Breast epithelium (tissue), 4 donors: ENCODE measurements at regions not wholly inside any gene's neighbourhood (a gene's known extent, or its start where the extent isn't known, plus 50 kb on each side); places are given as distances from the start of the nearest gene placed in this dataset.

Source experiments
- DNase-seq, 2 donors: peaks; one replicate each; pipeline ENCODE4 v3.0.0-alpha.2; 2019; ENCODE audit warnings: low spot score in 2 of 2
- H3K27ac ChIP-seq, 2 donors: fragments of 200-600 bp; sonication (generic) in 1 of 2; one replicate each; pipeline ENCODE4 v1.5.1; 2016 to 2019; ENCODE audit warnings: mild to moderate bottlenecking in 1 of 2
- H3K27me3 ChIP-seq, 2 donors: fragments of 200-600 bp; sonication (generic) in 1 of 2; one replicate each; pipeline versions ENCODE4 v1.5.1 to v1.6.0; 2017 to 2019; ENCODE audit warnings: control low read depth in 1 of 2, mild to moderate bottlenecking in 1 of 2
- H3K36me3 ChIP-seq: fragments of 200-600 bp; one replicate; pipeline ENCODE4 v1.5.1; 2019
- H3K4me1 ChIP-seq, 2 donors: fragments of 200-600 bp; sonication (generic); one replicate each; pipeline ENCODE4 v1.5.1; 2016 to 2019; ENCODE audit warnings: control low read depth in 1 of 2
- H3K4me3 ChIP-seq, 3 donors: fragments of 200-600 bp; sonication (generic); 1 replicate in 2 of 3; 2 replicates in 1 of 3; pipeline ENCODE4 v1.5.1; 2016 to 2019; ENCODE audit warnings: mild to moderate bottlenecking in 3 of 3, moderate library complexity in 2 of 3
- H3K9me3 ChIP-seq, 2 donors: fragments of 200-600 bp; sonication (generic) in 1 of 2; one replicate each; pipeline ENCODE4 v1.5.1; 2016 to 2019; ENCODE audit warnings: control low read depth in 1 of 2
- POLR2A ChIP-seq: fragments of 450-650 bp; IDR thresholded peaks from one replicate; pipeline ENCODE4 v1.6.1; 2016; ENCODE audit warnings: antibody characterized with exemption, mild to moderate bottlenecking, moderate library complexity
- POLR2AphosphoS5 ChIP-seq, 3 donors: sonication (generic); formaldehyde crosslinking; IDR thresholded peaks; one replicate each; pipeline ENCODE4 v1.6.1; 2017; ENCODE audit warnings: antibody characterized with exemption in 3 of 3
- intact Hi-C: fragments of 100-400 bp; cut with DNase I; formaldehyde crosslinking; loops from one replicate; pipeline ENCODE4 v1.15.1; 2023; ENCODE audit warnings: low total_unique reads
- TF ChIP-seq, protein P1 (sequence below), 3 donors: fragments of 450-650 bp; IDR thresholded peaks; one replicate each; pipeline ENCODE4 v1.5.1; 2016 to 2017; ENCODE audit warnings: antibody characterized with exemption in 3 of 3, mild to moderate bottlenecking in 3 of 3, moderate library complexity in 3 of 3

DNA sequence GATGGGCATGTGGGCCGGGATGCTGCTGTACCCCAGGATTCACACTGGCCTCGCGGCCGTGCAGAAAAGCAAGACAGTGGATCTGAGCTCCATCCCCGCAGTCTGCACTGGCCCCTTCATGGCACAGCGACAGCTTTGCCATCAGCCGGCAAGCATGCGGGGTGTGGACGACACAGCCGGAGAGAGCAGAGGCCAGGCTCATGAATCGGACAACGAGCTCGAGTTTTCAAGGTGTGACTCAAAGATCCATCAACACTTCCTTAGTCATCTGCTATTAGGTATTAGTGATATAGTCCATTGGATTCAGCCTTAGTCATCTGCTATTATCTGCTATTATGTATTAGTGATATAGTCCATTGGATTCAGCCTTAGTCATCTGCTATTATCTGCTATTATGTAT lies 254.7 kb downstream of the KLF6 start:
- intact Hi-C loops = no loop called here
- H3K4me3 ChIP-seq = no peak overlapping the region
- no peaks in the 10 kb centered on the region for H3K4me1 ChIP-seq
- no peaks in the 10 kb centered on the region for H3K36me3 ChIP-seq
- H3K27ac ChIP-seq = no peak overlapping the region
- TF ChIP-seq, protein P1, sequence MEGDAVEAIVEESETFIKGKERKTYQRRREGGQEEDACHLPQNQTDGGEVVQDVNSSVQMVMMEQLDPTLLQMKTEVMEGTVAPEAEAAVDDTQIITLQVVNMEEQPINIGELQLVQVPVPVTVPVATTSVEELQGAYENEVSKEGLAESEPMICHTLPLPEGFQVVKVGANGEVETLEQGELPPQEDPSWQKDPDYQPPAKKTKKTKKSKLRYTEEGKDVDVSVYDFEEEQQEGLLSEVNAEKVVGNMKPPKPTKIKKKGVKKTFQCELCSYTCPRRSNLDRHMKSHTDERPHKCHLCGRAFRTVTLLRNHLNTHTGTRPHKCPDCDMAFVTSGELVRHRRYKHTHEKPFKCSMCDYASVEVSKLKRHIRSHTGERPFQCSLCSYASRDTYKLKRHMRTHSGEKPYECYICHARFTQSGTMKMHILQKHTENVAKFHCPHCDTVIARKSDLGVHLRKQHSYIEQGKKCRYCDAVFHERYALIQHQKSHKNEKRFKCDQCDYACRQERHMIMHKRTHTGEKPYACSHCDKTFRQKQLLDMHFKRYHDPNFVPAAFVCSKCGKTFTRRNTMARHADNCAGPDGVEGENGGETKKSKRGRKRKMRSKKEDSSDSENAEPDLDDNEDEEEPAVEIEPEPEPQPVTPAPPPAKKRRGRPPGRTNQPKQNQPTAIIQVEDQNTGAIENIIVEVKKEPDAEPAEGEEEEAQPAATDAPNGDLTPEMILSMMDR (IDR thresholded peaks at IDR 0.05) = no peak
- TF ChIP-seq POLR2AphosphoS5 (IDR thresholded peaks at IDR 0.05) (no peak), POLR2A (no peak)
- no peak for DNase-seq
- H3K27me3 ChIP-seq = no peaks in the 10 kb centered on the region
- H3K9me3 ChIP-seq = no peaks in the 10 kb centered on the region

DNA sequence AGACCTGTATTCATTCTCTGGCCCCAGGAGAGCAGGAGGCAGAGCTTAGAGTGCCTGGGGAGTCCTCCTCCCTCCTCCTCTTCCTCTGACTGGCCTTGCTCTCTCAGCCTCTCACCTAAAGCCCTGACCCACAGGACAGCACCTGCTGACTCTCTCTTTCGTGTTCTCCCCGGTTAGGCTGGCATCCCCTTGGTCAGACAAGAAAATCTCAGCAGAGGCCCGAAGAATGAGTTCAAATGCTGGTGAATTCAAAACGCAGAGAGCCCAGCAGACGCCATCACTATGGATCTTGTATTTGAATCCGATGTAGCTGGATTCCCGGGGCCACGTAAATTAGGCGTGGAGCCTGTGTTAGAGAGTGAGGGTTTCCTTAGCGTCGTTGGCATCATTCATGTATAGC lies 255.3 kb downstream of the KLF6 start:
- H3K27ac ChIP-seq = no peak overlapping the region
- no peak for DNase-seq
- H3K27me3 ChIP-seq = no peaks in the 10 kb centered on the region
- H3K4me3 ChIP-seq = no peak overlapping the region
- intact Hi-C loops = no loop called here
- no peak for TF ChIP-seq POLR2A
- TF ChIP-seq, protein P1 (IDR thresholded peaks at IDR 0.05) = no peak
- TF ChIP-seq POLR2AphosphoS5 (IDR thresholded peaks at IDR 0.05) = no peak
- no peaks in the 10 kb centered on the region for H3K36me3 ChIP-seq
- no peaks in the 10 kb centered on the region for H3K4me1 ChIP-seq
- H3K9me3 ChIP-seq = no peaks in the 10 kb centered on the region

DNA sequence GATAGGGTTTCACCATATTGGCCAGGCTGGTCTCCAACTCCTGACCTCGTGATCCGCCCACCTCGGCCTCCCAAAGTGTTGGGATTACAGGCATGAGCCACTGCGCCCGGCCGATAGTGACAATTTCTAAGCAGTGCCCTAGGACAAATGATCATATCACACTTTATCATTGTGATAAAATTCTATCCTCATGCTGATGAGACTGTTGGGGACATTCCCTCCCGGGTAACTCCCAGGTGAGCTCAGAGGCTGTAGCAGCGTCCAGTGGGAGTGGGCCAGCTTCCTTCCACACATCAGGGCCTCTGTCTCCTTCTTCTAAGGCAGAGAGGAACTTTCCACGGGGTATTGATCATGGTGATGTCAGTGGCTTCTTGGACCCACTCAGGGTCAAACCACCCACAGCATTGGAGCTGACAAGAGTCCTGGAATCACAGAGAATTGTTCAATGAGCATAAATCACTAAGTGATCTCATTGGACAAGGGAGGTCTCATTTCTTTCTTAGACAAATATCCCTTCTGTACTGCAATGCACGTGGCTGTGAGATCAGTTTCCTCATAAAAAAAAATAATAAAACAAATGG lies 256.1 kb downstream of the KLF6 start:
- intact Hi-C loops = no loop called here
- no peaks in the 10 kb centered on the region for H3K9me3 ChIP-seq
- TF ChIP-seq POLR2AphosphoS5 (IDR thresholded peaks at IDR 0.05) = no peak
- TF ChIP-seq POLR2A = no peak
- TF ChIP-seq, protein P1 (IDR thresholded peaks at IDR 0.05) = no peak
- no peaks in the 10 kb centered on the region for H3K27me3 ChIP-seq
- no peak for DNase-seq
- no peaks in the 10 kb centered on the region for H3K4me1 ChIP-seq
- no peaks in the 10 kb centered on the region for H3K36me3 ChIP-seq
- H3K27ac ChIP-seq = peak overlapping the region in 1 of 2 donors; percentile 48
- no peak overlapping the region for H3K4me3 ChIP-seq

DNA sequence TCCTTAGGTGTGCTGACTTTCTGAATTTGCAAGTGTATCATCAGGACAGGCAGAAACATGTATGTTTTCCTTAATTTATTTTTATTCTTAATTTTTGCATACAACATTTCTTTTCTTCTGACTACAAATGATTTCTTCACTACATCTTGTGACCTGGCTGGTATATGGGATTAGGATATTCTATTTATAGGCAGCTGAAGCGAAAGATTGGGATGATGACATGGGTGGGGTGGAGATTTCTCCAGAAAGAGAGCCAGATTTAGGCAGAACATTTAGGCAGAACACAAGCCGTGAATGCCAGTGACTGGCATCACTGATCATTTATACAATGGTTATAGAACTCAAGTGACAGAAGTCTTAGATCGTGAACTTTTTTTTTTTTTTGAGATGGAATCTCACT lies 256.7 kb downstream of the KLF6 start:
- TF ChIP-seq POLR2A (no peak), POLR2AphosphoS5 (IDR thresholded peaks at IDR 0.05) (no peak)
- TF ChIP-seq, protein P1 (IDR thresholded peaks at IDR 0.05) = no peak
- Histone ChIP-seq H3K4me3 (no peak overlapping the region), H3K27me3 (no peaks in the 10 kb centered on the region), H3K27ac (peak overlapping the region; percentile 44 to 48), H3K4me1 (no peaks in the 10 kb centered on the region), H3K36me3 (no peaks in the 10 kb centered on the region), H3K9me3 (no peaks in the 10 kb centered on the region)
- intact Hi-C loops = no loop called here
- DNase-seq = no peak

DNA sequence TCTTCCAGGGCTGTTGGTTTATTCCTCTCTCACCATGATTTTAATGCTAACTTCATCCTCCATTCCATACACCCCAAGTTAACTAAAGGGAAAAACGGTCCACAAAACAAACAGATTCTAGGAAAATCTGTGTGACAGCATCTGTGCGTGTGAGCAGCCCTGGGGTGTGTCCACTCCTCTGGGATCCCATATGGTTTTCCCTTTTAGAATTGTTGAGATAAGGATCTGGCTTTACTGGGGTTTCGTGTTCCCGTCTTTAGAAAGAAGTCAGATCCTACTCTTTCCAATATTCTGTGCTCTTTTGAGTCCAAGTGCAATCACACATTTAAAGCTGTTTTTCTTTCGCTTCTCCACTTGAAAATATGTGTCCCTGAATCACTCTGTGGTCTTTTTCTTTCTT lies 257.1 kb downstream of the KLF6 start:
- Histone ChIP-seq H3K36me3 (no peaks in the 10 kb centered on the region), H3K27me3 (no peaks in the 10 kb centered on the region), H3K4me3 (no peak overlapping the region), H3K9me3 (no peaks in the 10 kb centered on the region), H3K27ac (peak overlapping the region; percentile 16 to 44), H3K4me1 (no peaks in the 10 kb centered on the region)
- TF ChIP-seq POLR2A (no peak), POLR2AphosphoS5 (IDR thresholded peaks at IDR 0.05) (no peak)
- TF ChIP-seq, protein P1 (IDR thresholded peaks at IDR 0.05) = no peak
- DNase-seq = no peak
- intact Hi-C loops = no loop called here
